GM23338 (cell line): ENCODE measurements at regions not wholly inside any gene's neighbourhood (a gene's known extent, or its start where the extent isn't known, plus 50 kb on each side); places are given as distances from the start of the nearest gene placed in this dataset.

Experiments used
- ATAC-seq: fragments of 200-7000 bp; cut with Tn5 transposase; 3 replicates; pipeline ENCODE4 v1.9.1; 2020
- DNase-seq: peaks from one replicate; pipeline ENCODE4 v3.0.0-alpha.2; 2015; ENCODE audit warnings: low spot score
- H2AFZ ChIP-seq: fragments of 200-600 bp; sonication (generic); 2 replicates; pipeline ENCODE4 v1.8.0; 2016; ENCODE audit warnings: antibody characterized with exemption, mild to moderate bottlenecking, moderate library complexity
- H3F3A ChIP-seq: fragments of 200-600 bp; sonication (generic); replicated peaks from 2 replicates; pipeline ENCODE4 v1.8.0; 2017; ENCODE audit warnings: antibody characterized with exemption, mixed run types, low read depth
- H3K27ac ChIP-seq: fragments of 200-600 bp; sonication (generic); 2 replicates; pipeline ENCODE4 v1.6.1; 2016; ENCODE audit warnings: low read depth
- H3K27me3 ChIP-seq: fragments of 200-600 bp; sonication (generic); 2 replicates; pipeline ENCODE4 v1.8.0; 2016; ENCODE audit warnings: mild to moderate bottlenecking, mixed run types, moderate library complexity; ENCODE audit not compliant: insufficient read depth
- H3K36me3 ChIP-seq: fragments of 200-600 bp; sonication (generic); 2 replicates; pipeline ENCODE4 v1.8.0; 2016; ENCODE audit warnings: mild to moderate bottlenecking; ENCODE audit not compliant: insufficient read depth
- H3K4me1 ChIP-seq: fragments of 200-600 bp; sonication (generic); 2 replicates; pipeline ENCODE4 v1.8.0; 2016; ENCODE audit warnings: mild to moderate bottlenecking, moderate library complexity; ENCODE audit not compliant: insufficient read depth
- H3K4me2 ChIP-seq: fragments of 200-600 bp; sonication (generic); 2 replicates; pipeline ENCODE4 v1.7.1; 2017; ENCODE audit warnings: mixed run types
- H3K4me3 ChIP-seq: fragments of 200-600 bp; sonication (generic); 2 replicates; pipeline ENCODE4 v1.6.1; 2016; ENCODE audit warnings: mixed run types
- H3K79me2 ChIP-seq: fragments of 200-600 bp; sonication (generic); replicated peaks from 2 replicates; pipeline ENCODE4 v1.8.0; 2017; ENCODE audit warnings: mild to moderate bottlenecking; ENCODE audit not compliant: insufficient read depth
- H3K9me2 ChIP-seq: fragments of 200-600 bp; sonication (generic); 2 replicates; pipeline ENCODE4 v1.8.0; 2017; ENCODE audit not compliant: insufficient read depth
- H4K20me1 ChIP-seq: fragments of 200-600 bp; sonication (generic); replicated peaks from 2 replicates; pipeline ENCODE4 v1.8.0; 2017; ENCODE audit warnings: mild to moderate bottlenecking; ENCODE audit not compliant: insufficient read depth
- H3K27ac Mint-ChIP-seq: 2 replicates; pipeline ENCODE4 v1.8.0; 2020; ENCODE audit warnings: inconsistent platforms, mild to moderate bottlenecking, moderate library complexity, mixed read lengths
- H3K27me3 Mint-ChIP-seq: 3 replicates; pipeline ENCODE4 v1.8.0; 2022; ENCODE audit warnings: low read depth, mild to moderate bottlenecking, moderate library complexity, mixed read lengths, inconsistent platforms; ENCODE audit not compliant: insufficient read depth, poor library complexity
- H3K36me3 Mint-ChIP-seq: 3 replicates; pipeline ENCODE4 v1.8.0; 2021; ENCODE audit warnings: low read depth, mild to moderate bottlenecking, inconsistent platforms, moderate library complexity, mixed read lengths
- H3K4me1 Mint-ChIP-seq: 3 replicates; pipeline ENCODE4 v1.8.0; 2020; ENCODE audit warnings: mild to moderate bottlenecking, inconsistent platforms, mixed read lengths
- H3K4me3 Mint-ChIP-seq: 3 replicates; pipeline ENCODE4 v1.8.0; 2021; ENCODE audit warnings: moderate library complexity, mild to moderate bottlenecking, inconsistent platforms, mixed read lengths
- H3K9me3 Mint-ChIP-seq: 3 replicates; pipeline ENCODE4 v1.8.0; 2020; ENCODE audit warnings: moderate library complexity, mild to moderate bottlenecking, inconsistent platforms, mixed read lengths
- CREB1 ChIP-seq: fragments of 250-450 bp; sonication (Bioruptor Pico); IDR thresholded peaks from 2 replicates; pipeline ENCODE4 v1.5.0; 2020; ENCODE audit warnings: low read depth, mild to moderate bottlenecking, moderate library complexity
- CTCF ChIP-seq, 2 experiments: fragments of 200-600 bp in 1 of 2; sonication (generic) in 1 of 2; conservative IDR thresholded peaks; 2 replicates each; pipeline versions ENCODE4 v1.5.1 to v1.6.1; 2016 to 2017; ENCODE audit warnings: antibody characterized with exemption in 2 of 2, low read depth in 2 of 2, mild to moderate bottlenecking in 2 of 2, moderate library complexity in 1 of 2
- ETS1 ChIP-seq: IDR thresholded peaks from 2 replicates; pipeline ENCODE4 v1.6.1; 2016; ENCODE audit warnings: antibody characterized with exemption
- EZH2 ChIP-seq: fragments of 200-600 bp; sonication (generic); IDR thresholded peaks from one replicate; pipeline ENCODE4 v1.8.0; 2017; ENCODE audit warnings: antibody characterized with exemption, mild to moderate bottlenecking, low read depth; ENCODE audit not compliant: unreplicated experiment
- JUNB ChIP-seq: IDR thresholded peaks from one replicate; pipeline ENCODE4 v1.6.1; 2016; ENCODE audit warnings: antibody characterized with exemption; ENCODE audit not compliant: unreplicated experiment
- NANOG ChIP-seq: IDR thresholded peaks from 2 replicates; pipeline ENCODE4 v1.6.1; 2016; ENCODE audit warnings: antibody characterized with exemption, borderline replicate concordance
- POLR2AphosphoS5 ChIP-seq: IDR thresholded peaks from 2 replicates; pipeline ENCODE4 v1.6.1; 2016; ENCODE audit warnings: antibody characterized with exemption, low read depth
- STAT1 ChIP-seq: IDR thresholded peaks from one replicate; pipeline ENCODE4 v1.6.1; 2016; ENCODE audit warnings: antibody characterized with exemption; ENCODE audit not compliant: unreplicated experiment
- ZNF114 ChIP-seq: fragments of 250-450 bp; sonication (Bioruptor Pico); IDR thresholded peaks from 2 replicates; pipeline ENCODE4 v1.5.0; 2020; ENCODE audit warnings: mild to moderate bottlenecking, moderate library complexity
- ZNF331 ChIP-seq: fragments of 250-450 bp; sonication (Bioruptor Pico); IDR thresholded peaks from 2 replicates; pipeline ENCODE4 v1.5.0; 2020; ENCODE audit warnings: low read depth, mild to moderate bottlenecking, moderate library complexity
- ZNF462 ChIP-seq: fragments of 250-450 bp; sonication (Bioruptor Pico); IDR thresholded peaks from 2 replicates; pipeline ENCODE4 v1.5.0; 2020; ENCODE audit warnings: mild to moderate bottlenecking, moderate library complexity

- TF ChIP-seq ZNF462 (no peak), ZNF114 (no peak), CREB1 (CRISPR knock-in tag) (no peak), NANOG (no peak), ETS1 (no peak), CTCF (conservative IDR thresholded peaks at IDR 0.05; ENCODE audit: low read depth in 2 of 2) (no peak), POLR2AphosphoS5 (no peak)
Measured at GRCh38 chr13:32861304-32861703, 154.9 kb upstream of the KL start (continued).

GRCh38 chr13:32863596-32863995 is 152.6 kb upstream of the KL start:
- no peaks in the 10 kb centered on the region for H3K79me2 ChIP-seq
- no peaks in the 10 kb centered on the region for H3F3A ChIP-seq
- H3K27ac ChIP-seq: no peak overlapping the region
- no peaks in the 10 kb centered on the region for H3K4me1 Mint-ChIP-seq
- DNase-seq: no peak
- H3K4me2 ChIP-seq: no peak overlapping the region
- no peaks in the 10 kb centered on the region for H4K20me1 ChIP-seq
- H3K36me3 ChIP-seq: no peaks in the 10 kb centered on the region
- peaks cover 13% of the 10 kb centered on the region; the same call in 1 of the 2 replicates for H3K9me2 ChIP-seq
- no peaks in the 10 kb centered on the region for H3K27me3 ChIP-seq
- H3K27ac Mint-ChIP-seq: no peak overlapping the region
- no peaks in the 10 kb centered on the region for H3K9me3 Mint-ChIP-seq
- H3K4me3 ChIP-seq: no peak overlapping the region
- H3K27me3 Mint-ChIP-seq: no peaks in the 10 kb centered on the region
- H3K36me3 Mint-ChIP-seq: no peaks in the 10 kb centered on the region
- no peak overlapping the region; the same call in 1 of the 2 replicates for H2AFZ ChIP-seq
- no peak overlapping the region for H3K4me3 Mint-ChIP-seq
- H3K4me1 ChIP-seq: no peaks in the 10 kb centered on the region
- ATAC-seq: no peak
- no peak for TF ChIP-seq CREB1 (CRISPR knock-in tag)
- no peak for TF ChIP-seq JUNB
- no peak for TF ChIP-seq NANOG
- no peak for TF ChIP-seq ZNF114
- no peak for TF ChIP-seq STAT1
- no peak for TF ChIP-seq ZNF331 (CRISPR knock-in tag)
- TF ChIP-seq CTCF (conservative IDR thresholded peaks at IDR 0.05; ENCODE audit: low read depth in 2 of 2): no peak
- no peak for TF ChIP-seq POLR2AphosphoS5
- no peak for TF ChIP-seq EZH2
